DMS 273 treated with DMSO at 0.1 percent for 48 hours (cell line): ENCODE measurements at regions not wholly inside any gene's neighbourhood (a gene's known extent, or its start where the extent isn't known, plus 50 kb on each side); places are given as distances from the start of the nearest gene placed in this dataset.
A peak's percentile ranks its signal among the peaks of the same experiment; 100 is the strongest.
"Not testable (repeated sequence)": the region's sequence is repeated elsewhere in the genome, so short reads cannot be mapped to it uniquely, and the experiment has no call there.

Source experiments
- DNase-seq: peaks from one replicate; lab custom pipeline; 2025; lab: John Stamatoyannopoulos, UW

GRCh38 chr16:29355339-29356059 is 51.0 kb downstream of the NPIPB11 start:
- DNase-seq: not testable (repeated sequence)

GRCh38 chr16:29354449-29354848 is 52.1 kb downstream of the NPIPB11 start:
- not testable (repeated sequence) for DNase-seq

- DNase-seq: not testable (repeated sequence)
These were observed 53.9 kb downstream of the NPIPB11 start for GRCh38 chr16:29352617-29352999.

GRCh38 chr16:29351970-29352616 is 54.4 kb downstream of the NPIPB11 start:
- not testable (repeated sequence) for DNase-seq

- DNase-seq: not testable (repeated sequence)
These were observed 55.1 kb downstream of the NPIPB11 start for GRCh38 chr16:29351271-29351969.

GRCh38 chr16:29349966-29350365 is 56.5 kb downstream of the NPIPB11 start:
- peak; percentile 47 for DNase-seq

- DNase-seq: not testable (repeated sequence)
These were observed 57.8 kb downstream of the NPIPB11 start for GRCh38 chr16:29348748-29349147.

GRCh38 chr16:29348123-29348690 is 58.3 kb downstream of the NPIPB11 start:
- not testable (repeated sequence) for DNase-seq

GRCh38 chr16:29346796-29347580 is 59.5 kb downstream of the NPIPB11 start:
- not testable (repeated sequence) for DNase-seq

- DNase-seq: not testable (repeated sequence)
These were observed 60.3 kb downstream of the NPIPB11 start for GRCh38 chr16:29346203-29346602.

- not testable (repeated sequence) for DNase-seq
These were observed 63.6 kb downstream of the NPIPB11 start for GRCh38 chr16:29342937-29343336.

GRCh38 chr16:29340779-29341438 is 65.6 kb downstream of the NPIPB11 start:
- not testable (repeated sequence) for DNase-seq

GRCh38 chr16:29340235-29340634 is 66.3 kb downstream of the NPIPB11 start:
- DNase-seq: not testable (repeated sequence)

GRCh38 chr16:29338821-29339700 is 67.5 kb downstream of the NPIPB11 start:
- not testable (repeated sequence) for DNase-seq

- DNase-seq: not testable (repeated sequence)
These were observed 69.1 kb downstream of the NPIPB11 start for GRCh38 chr16:29337385-29337901.

- not testable (repeated sequence) for DNase-seq
These were observed 71.0 kb downstream of the NPIPB11 start for GRCh38 chr16:29335549-29335846.

GRCh38 chr16:29334776-29335548 is 71.5 kb downstream of the NPIPB11 start:
- DNase-seq: not testable (repeated sequence)

- DNase-seq: not testable (repeated sequence)
These were observed 72.9 kb downstream of the NPIPB11 start for GRCh38 chr16:29333492-29334097.

GRCh38 chr16:29330623-29331022 is 75.9 kb downstream of the NPIPB11 start:
- not testable (repeated sequence) for DNase-seq
